Endothelial cell of umbilical vein (primary cell): ENCODE measurements at regions not wholly inside any gene's neighbourhood (a gene's known extent, or its start where the extent isn't known, plus 50 kb on each side); places are given as distances from the start of the nearest gene placed in this dataset.

Experiments
- BruUV-seq: library from RNA; stranded (reverse); fragments of 400-500 nt; replicated peaks from 2 replicates; lab custom pipeline; 2021; lab: Mats Ljungman, UMichigan
- CTCF ChIA-PET: fragments of 300-600, 350-600 bp; sonication (Branson Sonifier 250); formaldehyde crosslinking; loops from one replicate; lab custom pipeline; 2021; ENCODE audit warnings: antibody characterized with exemption, inconsistent platforms; lab: Charles Lee
- POLR2A ChIA-PET: fragments of 300-600, 350-600 bp; sonication (Branson Sonifier 250); formaldehyde crosslinking; loops from one replicate; lab custom pipeline; 2021; ENCODE audit warnings: antibody characterized with exemption, inconsistent platforms; lab: Charles Lee
- DNase-seq: peaks from one replicate; pipeline ENCODE4 v3.0.0-alpha.2; 2011; ENCODE audit warnings: low read depth, low spot score
- FAIRE-seq: peaks from 2 replicates; lab custom pipeline; 2011; peaks lifted over from hg19 to GRCh38; lab: Jason Lieb, UNC
- H2AFZ ChIP-seq: 2 replicates; pipeline ENCODE4 v1.6.0; 2012; ENCODE audit warnings: low read depth, low read length, control low read depth, inconsistent platforms
- H3K27ac ChIP-seq: 2 replicates; pipeline ENCODE4 v1.5.1; 2011; ENCODE audit warnings: low read depth, mild to moderate bottlenecking, control low read depth, low read length, moderate library complexity; ENCODE audit not compliant: insufficient read depth
- H3K27me3 ChIP-seq, 2 experiments: 2 replicates each; pipeline versions ENCODE4 v1.6.0 to v1.6.1; 2011; ENCODE audit warnings: low read length in 2 of 2, mixed read lengths in 1 of 2; ENCODE audit not compliant: control insufficient read depth in 2 of 2, insufficient read depth in 2 of 2
- H3K36me3 ChIP-seq, 2 experiments: 2 replicates in 1 of 2; 3 replicates in 1 of 2; pipeline ENCODE4 v1.5.1; 2011; ENCODE audit warnings: low read length in 2 of 2, mild to moderate bottlenecking in 1 of 2, moderate library complexity in 1 of 2; ENCODE audit not compliant: control insufficient read depth in 2 of 2, insufficient read depth in 2 of 2; ENCODE audit errors: extremely low read depth in 1 of 2
- H3K4me1 ChIP-seq: 3 replicates; pipeline ENCODE4 v1.5.1; 2011; ENCODE audit warnings: mild to moderate bottlenecking, low read length; ENCODE audit not compliant: control insufficient read depth, insufficient read depth; ENCODE audit errors: extremely low read depth
- H3K4me2 ChIP-seq: 2 replicates; pipeline ENCODE4 v1.6.1; 2011; ENCODE audit warnings: low read length, control low read depth, mixed read lengths; ENCODE audit not compliant: insufficient read depth
- H3K4me3 ChIP-seq, 3 experiments: fragments of 200-600 bp in 1 of 3; sonication (generic), shearing (Covaris generic) in 1 of 3; replicated peaks in 1 of 3; 2 replicates each; pipeline ENCODE4 v1.5.1; 2011 to 2016; ENCODE audit warnings: control low read depth in 3 of 3, low read length in 3 of 3, mild to moderate bottlenecking in 2 of 3, inconsistent platforms in 1 of 3, low read depth in 1 of 3, moderate library complexity in 1 of 3; ENCODE audit not compliant: insufficient read depth in 1 of 3
- H3K79me2 ChIP-seq: 2 replicates; pipeline ENCODE4 v1.6.0; 2012; ENCODE audit warnings: low read length, inconsistent platforms; ENCODE audit not compliant: control insufficient read depth, insufficient read depth
- H3K9ac ChIP-seq: replicated peaks from 2 replicates; pipeline ENCODE3; 2011; ENCODE audit warnings: low read length, control low read depth; ENCODE audit not compliant: insufficient read depth; ENCODE audit errors: extremely low read depth
- H3K9me1 ChIP-seq: replicated peaks from 3 replicates; pipeline ENCODE4 v1.6.0; 2011; ENCODE audit warnings: mild to moderate bottlenecking, low read length; ENCODE audit not compliant: control insufficient read depth, insufficient read depth; ENCODE audit errors: extremely low read depth
- H3K9me3 ChIP-seq: replicated peaks from 2 replicates; pipeline ENCODE4 v1.5.1; 2012; ENCODE audit warnings: low read length, inconsistent platforms; ENCODE audit not compliant: control insufficient read depth, insufficient read depth
- H4K20me1 ChIP-seq: replicated peaks from 2 replicates; pipeline ENCODE3; 2011; ENCODE audit warnings: mild to moderate bottlenecking, low read length; ENCODE audit not compliant: control insufficient read depth, insufficient read depth; ENCODE audit errors: extremely low read depth
- CTCF ChIP-seq, 2 donors: IDR thresholded peaks; 1 replicate in 1 of 2; 2 replicates in 1 of 2; pipeline ENCODE4 v1.5.1; 2011; ENCODE audit warnings: low read length in 2 of 2, mild to moderate bottlenecking in 2 of 2, moderate library complexity in 2 of 2, control low read depth in 1 of 2, inconsistent platforms in 1 of 2, low read depth in 1 of 2; ENCODE audit not compliant: insufficient read depth in 1 of 2; ENCODE audit errors: extremely low read depth in 1 of 2
- FOS ChIP-seq: IDR thresholded peaks from 2 replicates; pipeline ENCODE4 v1.6.1; 2011; ENCODE audit warnings: mild to moderate bottlenecking, low read length, moderate library complexity, borderline replicate concordance; ENCODE audit not compliant: insufficient read depth
- GATA2 ChIP-seq: IDR thresholded peaks from 2 replicates; pipeline ENCODE4 v1.7.0; 2011; ENCODE audit warnings: low read depth, mild to moderate bottlenecking, moderate library complexity, mixed read lengths, low read length; ENCODE audit not compliant: insufficient read length, insufficient read depth
- JUN ChIP-seq: IDR thresholded peaks from 2 replicates; pipeline ENCODE4 v1.6.1; 2011; ENCODE audit warnings: borderline replicate concordance, low read depth; ENCODE audit not compliant: insufficient read length, insufficient read depth
- MYC ChIP-seq: IDR thresholded peaks from one replicate; pipeline ENCODE4 v1.6.1; 2011; ENCODE audit warnings: mild to moderate bottlenecking, low read depth, low read length
- POLR2A ChIP-seq: IDR thresholded peaks from 2 replicates; pipeline ENCODE4 v1.6.1; 2012; ENCODE audit warnings: low read depth, mild to moderate bottlenecking, control low read depth, low read length
- POLR2AphosphoS5 ChIP-seq: IDR thresholded peaks from 2 replicates; pipeline ENCODE4 v1.6.1; 2012; ENCODE audit warnings: low read depth, mild to moderate bottlenecking, control low read depth, low read length, moderate library complexity; ENCODE audit not compliant: insufficient read depth
- dilution Hi-C: fragments of 300-500 bp; cut with MboI; formaldehyde crosslinking; loops from one replicate; pipeline ENCODE4 v1.15.0; 2019; ENCODE audit warnings: low sequenced_read_pairs; ENCODE audit not compliant: extremely low pct_ligation_motif_present
- intact Hi-C: fragments of 100-400 bp; cut with micrococcal nuclease; formaldehyde crosslinking; loops from one replicate; pipeline ENCODE4 v1.10.0; 2022

DNA sequence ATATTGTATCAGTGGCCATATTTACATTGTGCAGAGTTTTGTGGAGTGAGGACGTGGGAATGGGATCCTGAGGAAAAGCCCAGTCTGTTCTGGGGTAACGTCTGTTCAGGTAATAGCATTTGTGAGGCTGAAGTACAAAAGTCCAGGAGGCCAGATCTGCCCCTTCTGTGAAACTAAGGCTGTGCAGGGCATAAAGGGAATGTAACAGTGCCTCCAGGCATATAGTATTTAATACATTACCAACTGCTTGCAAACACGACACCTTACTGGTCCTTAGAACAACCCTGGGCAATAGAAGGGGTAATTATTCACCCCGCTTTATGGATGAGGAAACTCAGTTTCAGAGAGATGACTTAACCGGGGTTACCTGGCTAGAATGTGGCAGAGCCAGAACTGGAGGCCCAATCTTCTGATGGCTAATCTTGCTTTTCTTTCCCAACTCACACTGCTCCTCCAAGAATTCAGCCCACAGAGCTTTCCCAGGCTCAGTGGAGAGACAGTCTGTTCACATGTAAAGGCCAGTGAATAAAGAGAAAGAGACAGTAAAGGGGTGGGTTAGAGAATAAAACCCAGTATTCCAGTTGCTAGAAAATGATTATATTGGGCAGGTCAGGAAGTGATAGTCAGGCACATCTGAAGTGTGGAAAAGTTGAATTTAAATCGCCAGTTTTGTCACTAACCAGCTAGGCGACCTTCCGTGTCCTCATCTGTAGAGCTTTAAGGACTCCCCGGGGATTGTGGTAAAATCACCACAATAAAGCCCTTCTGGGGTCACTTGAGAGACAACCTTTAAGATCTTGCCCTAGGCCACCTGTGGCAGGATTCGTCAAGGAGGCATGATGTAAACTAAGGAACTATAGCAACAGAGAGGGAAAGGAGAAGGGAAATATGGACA is 280.7 kb upstream of the CITED2 start:
- CTCF ChIA-PET, result no interaction called here
- BruUV-seq, result no TSS peak
- no peaks in the 10 kb centered on the region for H3K36me3 ChIP-seq
- no peaks in the 10 kb centered on the region for H3K79me2 ChIP-seq
- intact Hi-C loops, result no loop called here
- H3K27me3 ChIP-seq, result no peaks in the 10 kb centered on the region
- dilution Hi-C loops, result no loop called here
- DNase-seq (no peak), FAIRE-seq (no peak)
- no peak overlapping the region for H3K9ac ChIP-seq
- no peak overlapping the region for H3K4me3 ChIP-seq
- H2AFZ ChIP-seq, result no peak overlapping the region
- TF ChIP-seq POLR2A (no peak), GATA2 (no peak), POLR2AphosphoS5 (no peak)
- H3K4me2 ChIP-seq, result no peak overlapping the region
- no peaks in the 10 kb centered on the region for H3K9me3 ChIP-seq
- H3K9me1 ChIP-seq, result no peaks in the 10 kb centered on the region
- H3K27ac ChIP-seq, result no peak overlapping the region
- POLR2A ChIA-PET, result no interaction called here
- no peaks in the 10 kb centered on the region for H4K20me1 ChIP-seq
- no peaks in the 10 kb centered on the region for H3K4me1 ChIP-seq

GRCh38 chr6:139654309-139654708 is 279.9 kb upstream of the CITED2 start:
- Histone ChIP-seq H4K20me1 (no peaks in the 10 kb centered on the region), H3K9me1 (no peaks in the 10 kb centered on the region), H3K27ac (no peak overlapping the region), H3K4me2 (no peak overlapping the region), H2AFZ (no peak overlapping the region), H3K9ac (no peak overlapping the region), H3K9me3 (no peaks in the 10 kb centered on the region), H3K36me3 (no peaks in the 10 kb centered on the region), H3K4me3 (no peak overlapping the region), H3K4me1 (no peaks in the 10 kb centered on the region), H3K79me2 (no peaks in the 10 kb centered on the region), H3K27me3 (no peaks in the 10 kb centered on the region)
- intact Hi-C loops, result no loop called here
- no peak for FAIRE-seq
- POLR2A ChIA-PET, result no interaction called here
- CTCF ChIA-PET, result no interaction called here
- dilution Hi-C loops, result no loop called here
- TF ChIP-seq CTCF (IDR thresholded peaks at IDR 0.05; ENCODE audit: extremely low read depth in 1 of 2, insufficient read depth in 1 of 2, low read depth in 1 of 2, low read length in 2 of 2), result no peak
- no peak for TF ChIP-seq JUN
- no peak for TF ChIP-seq FOS
- TF ChIP-seq POLR2AphosphoS5, result no peak
- no peak for TF ChIP-seq MYC
- no TSS peak for BruUV-seq
- no peak for DNase-seq
